GM12801 (cell line): ENCODE measurements at regions not wholly inside any gene's neighbourhood (a gene's known extent, or its start where the extent isn't known, plus 50 kb on each side); places are given as distances from the start of the nearest gene placed in this dataset.

Experiments used
- TF ChIP-seq, protein P1 (sequence below): IDR thresholded peaks from one replicate; pipeline ENCODE4 v1.5.1; 2011; ENCODE audit warnings: control low read depth; ENCODE audit not compliant: insufficient read length; ENCODE audit errors: extremely low read depth

DNA sequence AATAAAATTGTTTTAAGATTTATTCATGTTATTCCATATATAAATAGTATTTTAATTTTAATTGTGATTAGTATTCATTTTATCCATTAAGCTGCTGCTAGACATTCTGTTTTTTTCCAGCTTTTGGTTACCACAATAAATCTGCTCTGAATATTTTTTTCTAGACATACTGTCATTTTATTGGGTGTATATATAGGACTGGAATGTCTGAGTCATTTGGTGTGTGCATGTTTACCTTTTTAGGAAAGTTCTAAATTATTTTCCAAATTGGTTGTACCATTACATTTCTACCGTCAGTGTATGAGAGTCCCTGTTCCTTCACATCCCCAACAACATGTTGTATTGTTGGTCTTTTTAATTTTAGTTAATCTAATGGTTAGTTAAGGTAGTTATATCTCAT is 1138.1 kb downstream of the REEP3 start:
- TF ChIP-seq, protein P1, sequence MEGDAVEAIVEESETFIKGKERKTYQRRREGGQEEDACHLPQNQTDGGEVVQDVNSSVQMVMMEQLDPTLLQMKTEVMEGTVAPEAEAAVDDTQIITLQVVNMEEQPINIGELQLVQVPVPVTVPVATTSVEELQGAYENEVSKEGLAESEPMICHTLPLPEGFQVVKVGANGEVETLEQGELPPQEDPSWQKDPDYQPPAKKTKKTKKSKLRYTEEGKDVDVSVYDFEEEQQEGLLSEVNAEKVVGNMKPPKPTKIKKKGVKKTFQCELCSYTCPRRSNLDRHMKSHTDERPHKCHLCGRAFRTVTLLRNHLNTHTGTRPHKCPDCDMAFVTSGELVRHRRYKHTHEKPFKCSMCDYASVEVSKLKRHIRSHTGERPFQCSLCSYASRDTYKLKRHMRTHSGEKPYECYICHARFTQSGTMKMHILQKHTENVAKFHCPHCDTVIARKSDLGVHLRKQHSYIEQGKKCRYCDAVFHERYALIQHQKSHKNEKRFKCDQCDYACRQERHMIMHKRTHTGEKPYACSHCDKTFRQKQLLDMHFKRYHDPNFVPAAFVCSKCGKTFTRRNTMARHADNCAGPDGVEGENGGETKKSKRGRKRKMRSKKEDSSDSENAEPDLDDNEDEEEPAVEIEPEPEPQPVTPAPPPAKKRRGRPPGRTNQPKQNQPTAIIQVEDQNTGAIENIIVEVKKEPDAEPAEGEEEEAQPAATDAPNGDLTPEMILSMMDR: no peak

DNA sequence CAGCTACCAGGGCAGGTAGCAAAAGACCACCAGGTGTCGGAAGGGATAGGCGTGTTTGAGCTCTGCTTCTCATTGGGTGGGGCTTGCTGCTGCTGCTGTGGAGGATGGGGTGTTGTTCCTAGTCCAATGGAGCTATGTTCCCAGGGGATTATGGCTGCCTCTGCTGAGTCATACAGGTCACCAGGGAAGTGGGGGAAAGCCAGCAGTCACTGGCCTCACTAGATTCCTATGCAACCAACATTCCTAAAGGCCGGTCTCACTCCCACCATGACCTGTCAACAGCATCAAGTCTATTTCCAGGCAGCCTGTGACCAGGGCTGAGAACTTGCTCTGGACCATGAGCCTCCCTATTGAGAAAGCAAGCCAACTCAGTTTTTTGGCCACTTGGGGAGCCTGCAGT is 1160.8 kb downstream of the REEP3 start:
- TF ChIP-seq, protein P1: no peak

DNA sequence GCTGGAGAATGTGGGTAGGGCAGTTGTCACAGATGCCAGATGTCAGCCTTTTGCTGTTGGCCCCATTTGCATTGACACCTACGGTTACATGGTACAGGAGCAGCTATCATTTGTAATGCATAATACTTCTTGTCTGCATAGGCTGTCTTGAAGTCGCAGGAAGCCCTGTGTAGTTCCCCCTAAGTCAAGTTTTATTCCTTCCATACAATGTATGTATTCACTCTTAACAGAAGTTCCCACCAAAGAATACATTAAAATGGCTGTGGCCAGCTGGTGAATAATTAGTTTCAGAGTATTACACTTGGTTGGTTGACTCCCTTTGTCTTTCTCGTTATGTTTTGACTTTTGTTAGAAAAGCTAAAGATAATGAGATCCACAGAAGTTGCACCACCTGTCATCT is 1169.0 kb downstream of the REEP3 start:
- TF ChIP-seq, protein P1: no peak

DNA sequence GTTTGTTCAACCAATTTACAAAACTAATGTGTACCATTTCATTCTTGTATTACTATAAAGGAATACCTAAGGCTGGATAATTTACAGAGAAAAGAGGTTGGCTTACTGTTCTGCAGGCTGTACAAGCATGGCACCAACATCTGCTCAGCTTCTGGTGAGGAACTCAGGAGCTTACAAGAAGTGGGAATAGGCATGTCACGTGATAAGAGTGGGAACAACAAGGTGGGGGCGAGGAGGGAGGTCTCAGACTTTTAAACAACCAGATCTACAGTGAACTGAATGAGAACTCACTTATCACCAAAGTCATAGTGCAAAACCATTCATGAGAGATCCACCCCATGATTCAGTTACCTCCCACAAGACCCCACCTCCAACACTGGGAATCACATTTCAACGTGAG is 1178.0 kb downstream of the REEP3 start:
- TF ChIP-seq, protein P1: no peak

DNA sequence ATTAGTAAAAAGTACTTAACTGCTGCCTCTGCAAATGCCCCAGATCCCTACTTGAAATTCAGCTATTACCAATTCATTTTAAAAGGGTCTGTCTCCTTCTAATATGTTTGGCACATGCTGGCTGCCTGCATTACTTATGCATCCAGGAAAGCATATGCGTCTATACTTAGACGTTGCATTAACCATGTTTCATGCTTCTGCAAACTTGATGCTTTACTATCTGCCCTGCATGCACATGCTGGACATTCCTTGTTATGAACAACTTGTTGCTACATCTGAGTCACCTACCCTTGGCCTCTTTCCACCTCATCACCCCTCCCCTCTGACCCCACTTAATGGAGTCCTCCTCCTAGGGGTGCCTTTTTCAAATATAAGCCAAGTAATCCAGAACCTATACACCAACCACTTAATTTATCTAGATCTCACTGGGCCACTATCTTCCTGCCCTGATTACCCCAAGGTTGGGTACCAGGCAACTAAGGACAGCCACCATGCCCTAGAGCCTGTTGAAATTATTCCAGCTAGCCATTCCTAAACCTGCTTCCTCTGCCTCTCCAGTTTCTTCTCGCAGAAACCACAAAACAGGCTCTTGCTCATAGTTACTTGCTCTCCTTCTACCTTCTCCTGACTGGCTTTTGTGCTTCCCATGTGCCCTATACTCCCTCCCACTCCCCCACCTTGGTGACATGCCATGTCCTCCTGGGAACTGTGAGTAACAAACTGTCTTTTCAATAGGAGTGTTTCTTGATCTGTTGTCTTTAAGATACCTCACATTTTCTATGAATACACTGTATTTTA is 1187.9 kb downstream of the REEP3 start:
- TF ChIP-seq, protein P1: no peak

DNA sequence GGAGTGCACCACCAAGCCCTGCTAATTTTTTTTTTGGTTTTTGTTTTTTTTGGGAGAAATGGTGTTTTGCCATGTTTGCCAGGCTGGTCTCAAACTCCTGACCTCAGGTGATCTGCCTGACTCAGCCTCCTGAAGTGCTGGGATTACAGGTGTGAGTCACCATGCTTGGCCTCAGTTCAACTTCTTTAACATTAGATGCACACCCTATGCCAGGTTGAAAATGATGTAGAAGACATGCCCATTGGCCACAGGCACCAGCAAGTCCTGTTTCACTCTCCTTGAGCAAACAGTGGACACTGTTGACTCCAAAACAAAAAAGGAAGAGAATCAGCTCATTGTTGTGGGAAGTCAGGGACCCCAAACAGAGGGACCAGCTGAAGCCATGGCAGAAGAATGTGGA is 1205.3 kb downstream of the REEP3 start:
- TF ChIP-seq, protein P1: no peak

DNA sequence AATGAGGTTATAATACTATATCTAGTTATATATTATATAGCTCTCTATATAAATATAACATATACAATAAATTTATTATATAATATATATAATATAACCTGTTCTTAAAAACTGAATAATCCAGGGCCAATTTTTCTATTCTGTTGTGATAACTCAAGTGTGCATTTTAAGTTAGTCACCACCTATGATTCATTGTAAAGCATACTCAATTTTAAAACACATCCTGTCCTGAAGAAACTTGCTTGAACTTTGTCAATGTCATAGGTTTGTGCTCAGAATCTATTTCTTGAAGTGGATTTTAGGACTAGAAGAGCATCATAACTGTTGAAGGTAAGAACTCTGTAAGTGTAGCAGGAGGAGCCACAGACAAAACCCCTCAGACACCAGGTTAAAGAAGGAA is 1209.8 kb downstream of the REEP3 start:
- TF ChIP-seq, protein P1: no peak
